ENCODE measurements at regions not wholly inside any gene's neighbourhood (a gene's known extent, or its start where the extent isn't known, plus 50 kb on each side); places are given as distances from the start of the nearest gene placed in this dataset.
A peak's percentile ranks its signal among the peaks of the same experiment; 100 is the strongest.

GRCh38 chr11:16611926-16612565 is 126.4 kb upstream of the C11orf58 start:
- Histone ChIP-seq H3K27me3 (ENCODE audit: insufficient read depth) (peaks cover 46% of the 10 kb centered on the region), H3K9me2 (no peaks in the 10 kb centered on the region), H3K4me3 (ENCODE audit: low read depth in 2 of 2, low read length in 1 of 2) (peak overlapping the region in 1 of 2 experiments; percentile 54; a peak in 1 of 4 replicates), H3F3A (replicated peaks; ENCODE audit: insufficient read depth) (no peaks in the 10 kb centered on the region), H3K9me3 (no peaks in the 10 kb centered on the region), H3K9ac (no peak overlapping the region), H3K79me2 (ENCODE audit: insufficient read depth) (no peaks in the 10 kb centered on the region), H4K20me1 (ENCODE audit: insufficient read depth) (no peaks in the 10 kb centered on the region), H3K36me3 (replicated peaks in 1 of 2; ENCODE audit: control insufficient read depth in 1 of 2, insufficient read depth in 2 of 2, low read length in 1 of 2) (no peaks in the 10 kb centered on the region), H2AFZ (ENCODE audit: low read depth) (no peak overlapping the region), H3K27ac (ENCODE audit: low read depth in 2 of 2, low read length in 1 of 2) (peak overlapping the region in 1 of 2 experiments; percentile 36; a peak in 1 of 4 replicates), H3K4me1 (ENCODE audit: control insufficient read depth in 1 of 2, insufficient read depth in 2 of 2, low read depth in 1 of 2, low read length in 1 of 2) (peaks cover 0 to 23% of the 10 kb centered on the region in 2 experiments; a peak in 2 of 4 replicates), H3K4me2 (no peak overlapping the region)
- POLR2A ChIA-PET: interaction anchor here (0.6 kb wide), 3 partner anchors 719 to 1156 kb away, joined by 3 to 5 read pairs (median 3); no protein-coding TSS in a partner anchor
- WGBS (ENCODE audit: low lambda C conversion rate): 13% methylated on average over 11 of the region's 11 CpGs
- CTCF ChIA-PET: interaction anchor here (1.1 to 4.7 kb wide), 11 partner anchors 19 to 1511 kb away, joined by 3 to 40 read pairs (median 5); no protein-coding TSS in a partner anchor
- peak; percentile 82 for DNase-seq
- TF ChIP-seq MXI1 (IDR thresholded peaks at IDR 0.05; ENCODE audit: low read depth, low read length) (peak; percentile 56; the same call in 1 of the 2 replicates), RCOR1 (IDR thresholded peaks at IDR 0.05; ENCODE audit: low read length) (no peak), FOXJ3 (CRISPR knock-in tag; IDR thresholded peaks at IDR 0.05) (no peak), POLR2AphosphoS5 (IDR thresholded peaks at IDR 0.05; ENCODE audit: low read depth, low read length) (no peak), RXRA (IDR thresholded peaks at IDR 0.05; ENCODE audit: borderline replicate concordance, low read depth) (no peak), MAX (IDR thresholded peaks at IDR 0.05; ENCODE audit: low read depth) (no peak), ELF1 (IDR thresholded peaks at IDR 0.05) (no peak), YY1 (IDR thresholded peaks at IDR 0.05; ENCODE audit: low read depth) (no peak), NFIC (IDR thresholded peaks at IDR 0.05; ENCODE audit: borderline replicate concordance) (no peak), FOXM1 (IDR thresholded peaks at IDR 0.05; ENCODE audit: low read depth) (no peak), GATA2 (CRISPR knock-in tag; IDR thresholded peaks at IDR 0.05) (peak; percentile 65), JUND (IDR thresholded peaks at IDR 0.05) (no peak), SMC3 (IDR thresholded peaks at IDR 0.05; ENCODE audit: low read depth, low read length) (no peak), RAD21 (IDR thresholded peaks at IDR 0.05; ENCODE audit: low read length) (no peak), EP300 (IDR thresholded peaks at IDR 0.05; ENCODE audit: borderline replicate concordance in 1 of 2, low read depth in 1 of 2, low read length in 1 of 2) (peak in 1 of 2 experiments; percentile 35; a peak in 1 of 4 replicates), REST (IDR thresholded peaks at IDR 0.05; ENCODE audit: low read depth, low read length) (no peak)

Data from SK-N-SH (cell line).